Chondrocyte (in vitro differentiated cells): ENCODE measurements at regions not wholly inside any gene's neighbourhood (a gene's known extent, or its start where the extent isn't known, plus 50 kb on each side); places are given as distances from the start of the nearest gene placed in this dataset.

Source experiments
- DNase-seq: peaks from one replicate; pipeline ENCODE4 v3.0.0; 2021; ENCODE audit warnings: mixed read lengths, low spot score
- H3K27ac Mint-ChIP-seq: one replicate; pipeline ENCODE4 v1.8.0; 2021; ENCODE audit warnings: mild to moderate bottlenecking, moderate library complexity, mixed read lengths; ENCODE audit not compliant: unreplicated experiment
- H3K27me3 Mint-ChIP-seq: 2 replicates; pipeline ENCODE4 v1.8.0; 2021; ENCODE audit warnings: low read depth, mixed read lengths
- H3K36me3 Mint-ChIP-seq: 2 replicates; pipeline ENCODE4 v1.8.0; 2021; ENCODE audit warnings: low read depth, mixed read lengths
- H3K4me1 Mint-ChIP-seq: 2 replicates; pipeline ENCODE4 v1.8.0; 2021; ENCODE audit warnings: low read depth, mild to moderate bottlenecking, mixed read lengths
- H3K4me3 Mint-ChIP-seq: one replicate; pipeline ENCODE4 v1.8.0; 2021; ENCODE audit warnings: mild to moderate bottlenecking, moderate library complexity, mixed read lengths; ENCODE audit not compliant: unreplicated experiment
- H3K9me3 Mint-ChIP-seq: 2 replicates; pipeline ENCODE4 v1.8.0; 2021; ENCODE audit warnings: low read depth, mixed read lengths
- CTCF ChIP-seq: fragments of 200-600 bp; sonication (generic); IDR thresholded peaks from 2 replicates; pipeline ENCODE4 v1.5.0; 2021; ENCODE audit warnings: antibody characterized with exemption, mild to moderate bottlenecking, moderate library complexity

GRCh38 chr3:145754605-145755289 is 406.2 kb downstream of the PLOD2 start:
- H3K9me3 Mint-ChIP-seq: no peaks in the 10 kb centered on the region
- TF ChIP-seq CTCF: no peak
- H3K27ac Mint-ChIP-seq: no peak overlapping the region
- no peak for DNase-seq
- no peaks in the 10 kb centered on the region for H3K36me3 Mint-ChIP-seq
- H3K27me3 Mint-ChIP-seq: peaks cover 7% of the 10 kb centered on the region
- no peaks in the 10 kb centered on the region for H3K4me1 Mint-ChIP-seq
- H3K4me3 Mint-ChIP-seq: no peak overlapping the region

- Mint-ChIP-seq H3K4me3 (no peak overlapping the region), H3K4me1 (no peaks in the 10 kb centered on the region), H3K27me3 (peaks cover 7% of the 10 kb centered on the region), H3K36me3 (no peaks in the 10 kb centered on the region), H3K9me3 (no peaks in the 10 kb centered on the region), H3K27ac (no peak overlapping the region)
- DNase-seq: no peak
- no peak for TF ChIP-seq CTCF
Measured at GRCh38 chr3:145760036-145760435, 400.9 kb downstream of the PLOD2 start.

DNA sequence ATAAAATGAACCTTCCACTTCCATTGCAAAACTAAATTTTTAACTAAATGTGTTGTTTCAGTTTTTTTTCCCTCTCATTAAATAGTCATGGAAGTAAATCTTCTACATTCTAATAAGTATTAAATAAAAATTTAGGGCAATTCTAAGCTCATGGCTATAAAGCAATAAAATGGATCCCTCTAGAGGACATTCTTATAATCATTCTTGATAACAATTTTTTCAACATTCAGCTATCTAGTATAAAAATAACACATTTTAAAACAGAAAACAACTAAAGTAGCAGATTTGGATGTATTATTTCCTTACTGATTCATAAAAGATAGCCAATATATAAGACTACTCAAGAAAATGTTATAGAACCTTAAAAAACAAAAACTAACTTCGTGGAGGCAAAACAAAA is 393.1 kb downstream of the PLOD2 start:
- no peak overlapping the region for H3K4me3 Mint-ChIP-seq
- H3K36me3 Mint-ChIP-seq: no peaks in the 10 kb centered on the region
- peak; percentile 90 for TF ChIP-seq CTCF
- H3K9me3 Mint-ChIP-seq: no peaks in the 10 kb centered on the region
- no peak overlapping the region for H3K27ac Mint-ChIP-seq
- no peak for DNase-seq
- peaks cover 4% of the 10 kb centered on the region for H3K27me3 Mint-ChIP-seq
- H3K4me1 Mint-ChIP-seq: no peaks in the 10 kb centered on the region

DNA sequence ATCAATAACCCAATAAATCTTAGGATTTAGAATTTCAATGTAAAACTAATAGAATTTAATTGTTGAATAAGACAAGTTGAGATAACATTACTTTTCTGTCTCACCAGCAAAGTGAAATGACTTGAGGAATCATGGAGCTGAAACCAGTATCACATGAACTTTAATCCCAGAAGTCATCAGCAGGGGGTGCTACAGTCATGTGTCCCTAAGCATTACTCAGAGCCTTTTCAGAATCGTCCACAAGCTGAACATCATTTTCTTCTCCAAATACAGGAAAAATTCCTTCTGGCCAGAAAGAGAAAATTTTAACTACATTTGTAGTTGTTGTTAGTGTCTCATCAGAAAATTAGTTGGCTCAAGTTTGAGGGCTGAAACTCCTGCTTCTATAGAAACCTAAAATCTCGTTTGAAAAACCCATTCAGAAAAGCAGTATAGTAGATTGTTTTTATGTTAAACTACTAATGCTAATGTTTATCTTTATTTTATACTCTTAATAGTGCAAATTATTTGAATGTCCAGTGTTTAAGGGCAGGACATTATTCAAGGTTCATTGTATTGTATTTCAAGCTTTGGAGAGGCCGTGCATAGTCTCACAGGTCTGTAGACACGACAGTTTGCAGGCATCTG is 384.1 kb downstream of the PLOD2 start:
- H3K27ac Mint-ChIP-seq: no peak overlapping the region
- no peaks in the 10 kb centered on the region for H3K4me1 Mint-ChIP-seq
- peak; percentile 92 for TF ChIP-seq CTCF
- H3K9me3 Mint-ChIP-seq: no peaks in the 10 kb centered on the region
- DNase-seq: no peak
- H3K36me3 Mint-ChIP-seq: no peaks in the 10 kb centered on the region
- H3K27me3 Mint-ChIP-seq: peaks cover 16% of the 10 kb centered on the region
- no peak overlapping the region for H3K4me3 Mint-ChIP-seq

DNA sequence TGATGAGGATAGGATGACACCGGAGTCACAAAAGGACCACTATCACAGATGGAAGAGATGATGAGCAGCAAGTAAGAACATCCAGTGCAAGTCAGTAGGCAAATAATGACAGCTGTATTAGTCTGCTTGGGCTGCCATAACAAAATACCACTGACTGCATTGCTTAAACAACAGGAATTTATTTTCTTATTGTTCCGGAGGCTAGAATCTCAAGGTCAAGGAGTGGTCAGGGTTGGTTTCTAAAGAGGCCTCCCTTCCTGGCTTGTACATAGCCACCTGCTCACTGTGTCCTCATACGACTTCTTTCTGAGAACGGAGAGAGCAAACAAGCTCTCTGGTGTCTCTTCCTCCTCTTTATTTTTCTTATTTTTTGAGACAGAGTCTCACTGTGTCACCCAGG is 380.7 kb downstream of the PLOD2 start:
- no peak for TF ChIP-seq CTCF
- H3K4me3 Mint-ChIP-seq: no peak overlapping the region
- no peaks in the 10 kb centered on the region for H3K9me3 Mint-ChIP-seq
- H3K36me3 Mint-ChIP-seq: no peaks in the 10 kb centered on the region
- H3K27ac Mint-ChIP-seq: no peak overlapping the region
- H3K4me1 Mint-ChIP-seq: no peaks in the 10 kb centered on the region
- peaks cover 11% of the 10 kb centered on the region for H3K27me3 Mint-ChIP-seq
- DNase-seq: no peak
